DMS153 (cell line): ENCODE measurements at regions not wholly inside any gene's neighbourhood (a gene's known extent, or its start where the extent isn't known, plus 50 kb on each side); places are given as distances from the start of the nearest gene placed in this dataset.
"Not testable (repeated sequence)": the region's sequence is repeated elsewhere in the genome, so short reads cannot be mapped to it uniquely, and the experiment has no call there.

Experiments used
- DNase-seq: peaks from one replicate; lab custom pipeline; 2025; lab: John Stamatoyannopoulos, UW

DNA sequence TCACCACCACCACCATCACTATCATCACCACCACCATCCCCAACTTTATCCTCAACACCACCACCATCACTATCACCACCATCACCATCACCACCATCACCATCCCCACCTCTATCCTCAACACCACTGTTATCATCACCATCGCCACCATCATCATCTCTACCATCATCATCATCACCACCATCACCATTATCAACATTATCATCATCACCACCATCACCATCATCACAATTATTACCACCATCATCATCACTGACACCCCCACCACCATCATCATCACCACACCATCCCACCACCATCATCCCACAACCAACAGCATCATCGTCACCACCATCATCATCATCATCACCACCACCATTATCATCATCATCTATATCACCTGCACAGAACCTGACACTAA is 188.4 kb upstream of the PWP1 start:
- no peak for DNase-seq

GRCh38 chr12:107500307-107500706 is 185.3 kb upstream of the PWP1 start:
- no peak for DNase-seq

GRCh38 chr12:107501681-107502080 is 183.9 kb upstream of the PWP1 start:
- DNase-seq, result no peak

GRCh38 chr12:107503129-107503855 is 182.3 kb upstream of the PWP1 start:
- no peak for DNase-seq

- DNase-seq, result no peak
Observed at GRCh38 chr12:107503887-107504885, 181.4 kb upstream of the PWP1 start.

DNA sequence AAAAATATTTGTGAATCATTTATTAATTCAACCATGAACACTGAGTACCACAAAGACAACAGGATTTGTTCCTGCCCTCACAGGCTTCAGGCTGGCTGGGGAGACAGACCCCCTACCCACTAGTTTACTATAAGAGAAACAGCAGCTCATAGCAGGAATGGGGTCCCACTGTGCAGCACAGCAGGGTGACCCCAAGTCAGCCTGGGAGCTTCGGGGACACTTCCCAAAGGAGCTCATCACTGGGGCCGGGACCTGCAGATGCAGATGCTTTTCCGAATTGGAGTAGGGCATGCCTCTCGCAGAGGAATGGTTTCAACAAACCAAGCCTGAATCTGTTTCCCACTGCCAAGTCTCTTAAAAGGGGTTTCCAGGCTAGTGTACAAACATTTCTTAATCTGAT is 176.2 kb upstream of the PWP1 start:
- DNase-seq, result no peak

DNA sequence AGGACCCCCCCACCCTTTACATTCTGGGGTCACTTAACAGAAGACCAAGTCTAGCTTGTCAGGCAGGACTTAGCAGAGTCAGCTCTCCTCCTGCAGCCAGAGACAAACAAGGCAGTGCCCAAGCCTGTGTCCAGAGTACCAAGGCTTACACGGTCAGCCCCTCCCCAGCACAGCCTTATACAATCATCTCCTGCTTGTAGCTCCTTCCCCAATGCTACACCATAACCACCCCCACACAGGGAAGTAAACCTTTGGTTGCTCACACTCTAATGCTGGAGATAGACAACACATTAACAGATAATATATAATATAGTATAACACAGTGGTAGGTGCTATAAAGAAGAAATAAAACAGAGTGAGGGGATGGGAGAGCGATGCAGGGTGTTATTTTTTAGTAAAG is 175.4 kb upstream of the PWP1 start:
- no peak for DNase-seq

DNA sequence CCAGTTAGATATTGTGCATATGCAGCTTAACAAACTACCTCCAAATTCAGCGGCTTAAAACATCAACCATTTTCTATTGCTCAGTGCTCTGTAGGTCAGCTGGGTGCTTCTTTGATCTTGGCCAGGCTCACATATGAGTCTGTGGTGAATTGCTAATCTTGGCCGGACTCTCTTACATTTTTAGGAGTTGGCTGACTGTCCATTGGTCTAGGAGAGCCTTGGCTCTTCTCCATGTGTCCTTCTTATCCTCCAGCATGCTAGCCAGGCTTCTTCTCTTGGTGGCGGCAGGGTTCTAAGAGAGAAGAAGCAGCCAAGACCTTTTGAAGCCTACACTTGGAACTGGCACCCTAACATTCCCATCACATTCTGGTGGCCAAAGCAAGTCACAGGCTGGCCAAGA is 174.3 kb upstream of the PWP1 start:
- DNase-seq, result no peak

- no peak for DNase-seq
Observed at GRCh38 chr12:107512391-107512790, 173.2 kb upstream of the PWP1 start.

DNA sequence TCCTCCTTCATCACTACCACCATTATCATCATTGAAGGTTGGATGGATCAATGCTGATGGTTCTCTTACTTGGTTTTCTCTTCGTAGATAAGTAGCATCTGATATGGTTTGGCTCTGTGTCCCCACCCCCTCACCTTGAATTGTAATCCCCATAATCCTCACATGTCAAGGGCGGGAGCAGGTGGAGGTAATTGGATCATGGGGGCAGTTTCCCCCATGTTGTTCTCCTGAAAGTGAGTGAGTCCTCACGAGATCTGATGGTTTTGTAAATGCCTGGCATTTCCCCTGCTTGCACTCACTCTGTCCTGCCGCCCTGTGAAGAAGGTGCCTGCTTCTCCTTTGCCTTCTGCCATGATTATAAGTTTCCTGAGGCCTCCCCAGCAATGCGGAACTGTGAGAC is 172.4 kb upstream of the PWP1 start:
- no peak for DNase-seq

GRCh38 chr12:107513636-107514400 is 171.8 kb upstream of the PWP1 start:
- no peak for DNase-seq

- peak; percentile 30 for DNase-seq
Observed at GRCh38 chr12:107514887-107515445, 170.6 kb upstream of the PWP1 start.

GRCh38 chr12:107515446-107515958 is 170.1 kb upstream of the PWP1 start:
- DNase-seq, result peak; percentile 71

DNA sequence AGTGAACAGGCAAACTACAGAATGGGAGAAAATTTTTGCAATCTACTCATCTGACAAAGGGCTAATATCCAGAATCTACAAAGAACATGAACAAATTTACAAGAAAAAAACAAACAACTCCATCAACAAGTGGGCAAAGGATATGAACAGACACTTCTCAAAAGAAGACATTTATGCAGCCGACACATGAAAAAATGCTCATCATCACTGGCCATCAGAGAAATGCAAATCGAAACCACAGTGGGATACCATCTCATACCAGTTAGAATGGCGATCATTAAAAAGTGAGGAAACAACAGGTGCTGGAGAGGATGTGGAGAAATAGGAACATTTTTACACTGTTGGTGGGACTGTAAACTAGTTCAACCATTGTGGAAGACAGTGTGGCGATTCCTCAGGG is 167.8 kb upstream of the PWP1 start:
- not testable (repeated sequence) for DNase-seq

DNA sequence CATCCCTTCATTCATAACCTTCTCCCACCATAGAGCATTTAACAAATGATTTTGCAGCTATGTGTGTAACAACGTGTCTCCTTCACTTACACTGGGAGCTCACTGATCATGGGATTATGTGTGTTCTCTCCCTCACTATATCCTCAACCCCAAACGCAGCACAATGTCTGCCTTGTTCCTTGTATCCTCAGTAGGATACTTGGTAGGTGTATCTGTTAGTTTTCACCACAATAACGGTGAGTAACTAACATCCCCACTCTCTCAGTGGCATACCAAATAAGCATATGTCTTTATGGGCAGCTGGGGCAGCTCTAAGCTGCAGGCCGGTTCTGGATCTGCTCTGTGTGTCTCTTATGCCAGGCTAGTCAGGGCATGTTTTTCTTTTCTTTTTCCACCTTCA is 166.7 kb upstream of the PWP1 start:
- no peak for DNase-seq

GRCh38 chr12:107519906-107520859 is 165.4 kb upstream of the PWP1 start:
- peak; percentile 81 for DNase-seq

- no peak for DNase-seq
Observed at GRCh38 chr12:107521826-107522355, 163.7 kb upstream of the PWP1 start.

DNA sequence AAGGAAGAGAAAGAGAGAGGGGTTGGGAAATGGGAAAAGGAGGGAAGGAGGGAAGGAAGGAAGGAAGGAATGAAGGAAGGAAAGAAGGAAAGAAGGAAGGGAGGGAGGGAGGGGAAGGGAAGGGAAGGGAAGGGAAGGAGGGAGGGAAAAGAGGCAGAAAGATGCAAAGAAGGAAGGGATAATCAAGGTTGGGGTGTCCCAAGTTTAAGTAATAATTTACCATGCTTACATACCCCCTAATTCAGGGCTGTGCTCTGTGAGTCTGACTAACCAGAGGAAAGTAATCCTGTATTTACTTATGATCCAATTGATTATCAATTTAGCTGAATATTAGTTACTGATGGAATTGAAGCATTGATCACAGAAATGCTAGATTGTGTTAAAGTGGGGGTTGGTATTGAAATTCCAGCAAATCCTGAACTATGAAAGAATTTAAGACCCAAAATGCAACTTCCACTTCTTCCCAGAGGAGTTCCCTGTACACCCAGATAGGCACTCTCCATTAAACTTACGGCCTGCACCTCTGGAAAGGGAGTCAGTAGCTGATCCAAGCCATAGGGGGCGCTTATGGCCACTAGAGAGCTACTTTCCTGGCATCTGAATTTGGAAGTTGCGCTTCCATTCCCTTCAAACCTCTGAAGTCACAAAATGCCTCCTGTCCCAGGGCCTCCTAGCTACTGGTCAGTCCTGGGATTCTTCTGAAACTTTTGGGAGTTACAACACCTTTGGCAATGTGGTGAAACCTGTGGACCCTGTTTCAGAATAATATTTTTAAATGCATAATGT is 162.7 kb upstream of the PWP1 start:
- peak; percentile 24 for DNase-seq

DNA sequence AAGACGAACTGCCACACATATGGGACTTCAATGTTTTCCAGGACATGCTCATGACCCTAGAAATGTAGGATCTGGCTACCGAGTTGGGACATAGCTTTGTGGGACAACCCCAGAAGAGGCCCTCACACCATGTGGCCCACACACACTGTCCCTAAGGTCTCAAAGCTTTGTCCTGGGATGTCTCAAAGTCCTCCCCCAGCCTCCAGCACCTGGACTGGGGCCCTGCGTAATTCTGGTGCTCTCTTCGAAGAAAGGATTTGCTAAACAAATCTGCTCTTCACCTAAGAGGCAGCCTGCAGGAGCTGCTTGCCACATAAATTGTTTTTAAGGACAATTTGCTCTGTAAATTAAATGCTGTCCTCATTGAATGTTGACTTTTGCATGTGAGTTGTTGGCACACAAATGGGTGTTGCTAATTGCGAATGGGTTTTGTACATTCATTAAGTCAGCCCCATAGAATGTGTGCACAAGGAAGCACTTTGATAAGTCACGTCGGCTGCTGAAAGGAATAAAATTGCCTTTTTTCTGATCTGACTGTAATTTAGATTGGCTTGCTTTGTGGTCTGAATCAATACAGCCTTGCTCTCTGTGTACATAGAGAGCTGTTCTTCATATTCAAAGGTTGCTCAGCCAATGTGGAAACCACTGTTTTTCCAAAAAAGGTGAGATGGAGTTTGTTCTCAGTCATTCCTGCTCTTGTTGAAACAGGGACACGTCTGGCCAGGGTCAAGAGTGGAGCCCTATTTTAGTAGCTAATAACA is 161.6 kb upstream of the PWP1 start:
- DNase-seq, result peak; percentile 96
